HG03520 (cell line): ENCODE measurements at regions not wholly inside any gene's neighbourhood (a gene's known extent, or its start where the extent isn't known, plus 50 kb on each side); places are given as distances from the start of the nearest gene placed in this dataset.
A peak's percentile ranks its signal among the peaks of the same experiment; 100 is the strongest.

ENCODE experiments used
- ATAC-seq: cut with Tn5 transposase; IDR thresholded peaks from one replicate; pipeline ENCODE4 v1.9.1; 2021; ENCODE audit warnings: mild to moderate bottlenecking, moderate library complexity; ENCODE audit not compliant: unreplicated experiment

GRCh38 chr3:150220799-150221198 lies 187.3 kb upstream of the TSC22D2 start:
- ATAC-seq, result no peak

- no peak for ATAC-seq
These were observed 188.1 kb upstream of the TSC22D2 start for GRCh38 chr3:150220041-150220440.

GRCh38 chr3:150218841-150219240 lies 189.3 kb upstream of the TSC22D2 start:
- ATAC-seq, result no peak

GRCh38 chr3:150218236-150218635 lies 189.9 kb upstream of the TSC22D2 start:
- no peak for ATAC-seq

GRCh38 chr3:150217691-150218090 lies 190.4 kb upstream of the TSC22D2 start:
- ATAC-seq, result no peak

- no peak for ATAC-seq
These were observed 191.1 kb upstream of the TSC22D2 start for GRCh38 chr3:150216866-150217600.

- ATAC-seq, result no peak
These were observed 191.9 kb upstream of the TSC22D2 start for GRCh38 chr3:150216041-150216811.

GRCh38 chr3:150215616-150216015 lies 192.5 kb upstream of the TSC22D2 start:
- ATAC-seq, result no peak

GRCh38 chr3:150213577-150213976 lies 194.5 kb upstream of the TSC22D2 start:
- no peak for ATAC-seq

- ATAC-seq, result no peak
These were observed 197.5 kb upstream of the TSC22D2 start for GRCh38 chr3:150210461-150211110.

- ATAC-seq, result no peak
These were observed 204.8 kb upstream of the TSC22D2 start for GRCh38 chr3:150203273-150203672.

GRCh38 chr3:150202711-150203110 lies 205.4 kb upstream of the TSC22D2 start:
- no peak for ATAC-seq

- ATAC-seq, result no peak
These were observed 213.1 kb upstream of the TSC22D2 start for GRCh38 chr3:150194957-150195356.

GRCh38 chr3:150194513-150194912 lies 213.6 kb upstream of the TSC22D2 start:
- ATAC-seq, result no peak

- peak; percentile 6 for ATAC-seq
These were observed 213.9 kb upstream of the PFN2 start for GRCh38 chr3:150184426-150185071.

GRCh38 chr3:150183678-150184425 lies 213.2 kb upstream of the PFN2 start:
- ATAC-seq, result peak; percentile 86

GRCh38 chr3:150180334-150180733 lies 209.6 kb upstream of the PFN2 start:
- ATAC-seq, result no peak

- ATAC-seq, result no peak
These were observed 208.6 kb upstream of the PFN2 start for GRCh38 chr3:150179330-150179729.

- ATAC-seq, result no peak
These were observed 207.1 kb upstream of the PFN2 start for GRCh38 chr3:150177673-150178381.

GRCh38 chr3:150174179-150174578 lies 203.5 kb upstream of the PFN2 start:
- no peak for ATAC-seq
